ENCODE measurements at regions not wholly inside any gene's neighbourhood (a gene's known extent, or its start where the extent isn't known, plus 50 kb on each side); places are given as distances from the start of the nearest gene placed in this dataset.
A peak's percentile ranks its signal among the peaks of the same experiment; 100 is the strongest.

- Mint-ChIP-seq H3K4me3 (no peak overlapping the region), H3K36me3 (peaks cover 0 to 10% (median 1%) of the 10 kb centered on the region in 3 donors), H3K4me1 (peaks cover 22 to 24% (median 23%) of the 10 kb centered on the region in 3 donors), H3K27me3 (peaks cover 0 to 4% of the 10 kb centered on the region in 2 donors), H3K9me3 (peaks cover 0 to 3% (median 0%) of the 10 kb centered on the region in 5 donors), H3K27ac (no peak overlapping the region)
- H3K4me3 ChIP-seq (ENCODE audit: low read length), result no peak overlapping the region
- no peaks in the 10 kb centered on the region for H3K36me3 ChIP-seq (ENCODE audit: insufficient read depth, low read length)
- CTCF ChIA-PET, result no interaction called here
- H3K4me1 ChIP-seq (ENCODE audit: insufficient read depth, low read length), result peaks cover 10% of the 10 kb centered on the region
- DNase-seq, result no peak
- H3K27ac ChIP-seq (ENCODE audit: low read depth, low read length), result no peak overlapping the region
- H3K27me3 ChIP-seq (ENCODE audit: insufficient read depth, low read length, poor library complexity, severe bottlenecking), result no peaks in the 10 kb centered on the region
- POLR2A ChIA-PET, result no interaction called here
- H3K9me3 ChIP-seq (ENCODE audit: low read length), result no peaks in the 10 kb centered on the region
Observed at GRCh38 chr3:16785465-16785864, 99.3 kb upstream of the PLCL2 start.

GRCh38 chr3:16788440-16789056 lies 96.2 kb upstream of the PLCL2 start:
- CTCF ChIA-PET, result no interaction called here
- Histone ChIP-seq H3K4me3 (ENCODE audit: low read length) (no peak overlapping the region), H3K4me1 (ENCODE audit: insufficient read depth, low read length) (peaks cover 11% of the 10 kb centered on the region), H3K9me3 (ENCODE audit: low read length) (no peaks in the 10 kb centered on the region), H3K27me3 (ENCODE audit: insufficient read depth, low read length, poor library complexity, severe bottlenecking) (no peaks in the 10 kb centered on the region), H3K27ac (ENCODE audit: low read depth, low read length) (no peak overlapping the region), H3K36me3 (ENCODE audit: insufficient read depth, low read length) (no peaks in the 10 kb centered on the region)
- POLR2A ChIA-PET, result no interaction called here
- Mint-ChIP-seq H3K9me3 (peaks cover 0 to 3% (median 0%) of the 10 kb centered on the region in 5 donors), H3K36me3 (peaks cover 0 to 10% (median 1%) of the 10 kb centered on the region in 3 donors), H3K4me1 (peaks cover 27 to 31% (median 29%) of the 10 kb centered on the region in 3 donors), H3K27ac (peak overlapping the region in 3 of 8 donors; percentile 1 to 50 (median 34)), H3K27me3 (peaks cover 5 to 12% of the 10 kb centered on the region in 2 donors), H3K4me3 (no peak overlapping the region)
- DNase-seq, result no peak

- peak in 4 of 5 donors; percentile 7 to 51 (median 26) for DNase-seq
- peaks cover 27 to 31% (median 29%) of the 10 kb centered on the region in 3 donors for H3K4me1 Mint-ChIP-seq
- ChIA-PET CTCF (no interaction called here), POLR2A (no interaction called here)
- peak overlapping the region in 4 of 8 donors; percentile 9 to 51 (median 27) for H3K27ac Mint-ChIP-seq
- H3K27me3 Mint-ChIP-seq, result peaks cover 7 to 12% of the 10 kb centered on the region in 2 donors
- no peaks in the 10 kb centered on the region for H3K27me3 ChIP-seq (ENCODE audit: insufficient read depth, low read length, poor library complexity, severe bottlenecking)
- H3K4me3 Mint-ChIP-seq, result peak overlapping the region in 6 of 7 donors; percentile 0 to 64 (median 22)
- H3K27ac ChIP-seq (ENCODE audit: low read depth, low read length), result no peak overlapping the region
- no peak overlapping the region for H3K4me3 ChIP-seq (ENCODE audit: low read length)
- H3K36me3 ChIP-seq (ENCODE audit: insufficient read depth, low read length), result no peaks in the 10 kb centered on the region
- H3K9me3 ChIP-seq (ENCODE audit: low read length), result no peaks in the 10 kb centered on the region
- H3K4me1 ChIP-seq (ENCODE audit: insufficient read depth, low read length), result peaks cover 11% of the 10 kb centered on the region
- peaks cover 0 to 3% (median 0%) of the 10 kb centered on the region in 5 donors for H3K9me3 Mint-ChIP-seq
- peaks cover 0 to 10% (median 3%) of the 10 kb centered on the region in 3 donors for H3K36me3 Mint-ChIP-seq
Observed at GRCh38 chr3:16789344-16790120, 95.2 kb upstream of the PLCL2 start.

GRCh38 chr3:16790432-16791400 lies 94.0 kb upstream of the PLCL2 start:
- DNase-seq, result no peak

GRCh38 chr3:16793321-16793720 lies 91.4 kb upstream of the PLCL2 start:
- Histone ChIP-seq H3K27ac (ENCODE audit: low read depth, low read length) (no peak overlapping the region), H3K9me3 (ENCODE audit: low read length) (no peaks in the 10 kb centered on the region), H3K4me3 (ENCODE audit: low read length) (no peak overlapping the region), H3K36me3 (ENCODE audit: insufficient read depth, low read length) (no peaks in the 10 kb centered on the region), H3K4me1 (ENCODE audit: insufficient read depth, low read length) (peaks cover 11% of the 10 kb centered on the region), H3K27me3 (ENCODE audit: insufficient read depth, low read length, poor library complexity, severe bottlenecking) (no peaks in the 10 kb centered on the region)
- Mint-ChIP-seq H3K27me3 (peaks cover 5 to 12% of the 10 kb centered on the region in 2 donors), H3K4me1 (peaks cover 32 to 39% (median 38%) of the 10 kb centered on the region in 3 donors), H3K9me3 (peaks cover 0 to 3% (median 0%) of the 10 kb centered on the region in 5 donors), H3K27ac (peak overlapping the region in 1 of 8 donors; percentile 30), H3K36me3 (peaks cover 0 to 3% (median 0%) of the 10 kb centered on the region in 3 donors), H3K4me3 (no peak overlapping the region)
- ChIA-PET POLR2A (no interaction called here), CTCF (no interaction called here)
- no peak for DNase-seq

More at GRCh38 chr3:16790432-16791400, 94.0 kb upstream of the PLCL2 start:
- Mint-ChIP-seq H3K9me3 (peaks cover 0 to 3% (median 0%) of the 10 kb centered on the region in 5 donors), H3K4me3 (peak overlapping the region in 2 of 7 donors; percentile 6), H3K4me1 (peaks cover 27 to 31% (median 29%) of the 10 kb centered on the region in 3 donors), H3K27me3 (peaks cover 7 to 12% of the 10 kb centered on the region in 2 donors), H3K27ac (no peak overlapping the region), H3K36me3 (peaks cover 0 to 10% (median 3%) of the 10 kb centered on the region in 3 donors)
- H3K27ac ChIP-seq (ENCODE audit: low read depth, low read length), result no peak overlapping the region
- CTCF ChIA-PET, result no interaction called here
- POLR2A ChIA-PET, result no interaction called here
- no peak overlapping the region for H3K4me3 ChIP-seq (ENCODE audit: low read length)
- peaks cover 11% of the 10 kb centered on the region for H3K4me1 ChIP-seq (ENCODE audit: insufficient read depth, low read length)
- no peaks in the 10 kb centered on the region for H3K9me3 ChIP-seq (ENCODE audit: low read length)
- no peaks in the 10 kb centered on the region for H3K27me3 ChIP-seq (ENCODE audit: insufficient read depth, low read length, poor library complexity, severe bottlenecking)
- no peaks in the 10 kb centered on the region for H3K36me3 ChIP-seq (ENCODE audit: insufficient read depth, low read length)

- CTCF ChIA-PET, result no interaction called here
Observed at GRCh38 chr3:16794257-16794656, 90.5 kb upstream of the PLCL2 start.

GRCh38 chr3:16795581-16795980 lies 89.2 kb upstream of the PLCL2 start:
- H3K36me3 Mint-ChIP-seq, result peaks cover 0 to 2% (median 0%) of the 10 kb centered on the region in 3 donors
- no peaks in the 10 kb centered on the region for H3K9me3 Mint-ChIP-seq
- H3K27me3 Mint-ChIP-seq, result peaks cover 7 to 12% of the 10 kb centered on the region in 2 donors
- H3K4me3 ChIP-seq (ENCODE audit: low read length), result no peak overlapping the region
- no peaks in the 10 kb centered on the region for H3K9me3 ChIP-seq (ENCODE audit: low read length)
- DNase-seq, result no peak
- no peak overlapping the region for H3K27ac Mint-ChIP-seq
- ChIA-PET CTCF (no interaction called here), POLR2A (no interaction called here)
- peaks cover 17 to 27% (median 24%) of the 10 kb centered on the region in 3 donors for H3K4me1 Mint-ChIP-seq
- no peaks in the 10 kb centered on the region for H3K27me3 ChIP-seq (ENCODE audit: insufficient read depth, low read length, poor library complexity, severe bottlenecking)
- H3K4me1 ChIP-seq (ENCODE audit: insufficient read depth, low read length), result peaks cover 4% of the 10 kb centered on the region
- H3K4me3 Mint-ChIP-seq, result no peak overlapping the region
- no peaks in the 10 kb centered on the region for H3K36me3 ChIP-seq (ENCODE audit: insufficient read depth, low read length)
- H3K27ac ChIP-seq (ENCODE audit: low read depth, low read length), result no peak overlapping the region

More at GRCh38 chr3:16794257-16794656, 90.5 kb upstream of the PLCL2 start:
- no peak for DNase-seq
- Mint-ChIP-seq H3K4me1 (peaks cover 23 to 32% (median 29%) of the 10 kb centered on the region in 3 donors), H3K27me3 (peaks cover 5 to 12% of the 10 kb centered on the region in 2 donors), H3K36me3 (peaks cover 0 to 2% (median 0%) of the 10 kb centered on the region in 3 donors), H3K27ac (no peak overlapping the region), H3K9me3 (peaks cover 0 to 3% (median 0%) of the 10 kb centered on the region in 5 donors), H3K4me3 (no peak overlapping the region)
- no peaks in the 10 kb centered on the region for H3K36me3 ChIP-seq (ENCODE audit: insufficient read depth, low read length)
- H3K4me3 ChIP-seq (ENCODE audit: low read length), result no peak overlapping the region
- H3K9me3 ChIP-seq (ENCODE audit: low read length), result no peaks in the 10 kb centered on the region
- POLR2A ChIA-PET, result no interaction called here
- H3K27ac ChIP-seq (ENCODE audit: low read depth, low read length), result no peak overlapping the region
- peaks cover 11% of the 10 kb centered on the region for H3K4me1 ChIP-seq (ENCODE audit: insufficient read depth, low read length)
- no peaks in the 10 kb centered on the region for H3K27me3 ChIP-seq (ENCODE audit: insufficient read depth, low read length, poor library complexity, severe bottlenecking)

Measured in CD8-positive, alpha-beta memory T cell (primary cell).